OCI-LY7 (cell line): ENCODE measurements at regions not wholly inside any gene's neighbourhood (a gene's known extent, or its start where the extent isn't known, plus 50 kb on each side); places are given as distances from the start of the nearest gene placed in this dataset.

Experiments
- BruUV-seq: library from RNA; stranded (reverse); fragments of 400-500 nt; replicated peaks from 2 replicates; lab custom pipeline; 2021; lab: Mats Ljungman, UMichigan
- CTCF ChIA-PET: fragments of 300-600 bp; sonication (Branson Sonifier 250); formaldehyde crosslinking; loops from one replicate; lab custom pipeline; 2022; ENCODE audit warnings: antibody characterized with exemption; ENCODE audit not compliant: unreplicated experiment; lab: Charles Lee
- POLR2A ChIA-PET: fragments of 300-600 bp; sonication (Branson Sonifier 250); formaldehyde crosslinking; loops from one replicate; lab custom pipeline; 2022; ENCODE audit warnings: antibody characterized with exemption; lab: Charles Lee
- DNase-seq: peaks from one replicate; pipeline ENCODE4 v3.0.0-alpha.2; 2015; ENCODE audit warnings: low spot score
- H2AFZ ChIP-seq: fragments of 200-600 bp; sonication (generic), shearing (Covaris generic); 2 replicates; pipeline ENCODE4 v1.6.1; 2014; ENCODE audit warnings: mild to moderate bottlenecking, antibody characterized with exemption, low read length, moderate library complexity
- H3K27ac ChIP-seq: fragments of 200-600 bp; sonication (generic); 2 replicates; pipeline ENCODE4 v1.5.1; 2014; ENCODE audit warnings: mixed run types, low read depth, mild to moderate bottlenecking, moderate library complexity, low read length, inconsistent platforms; ENCODE audit not compliant: poor library complexity, severe bottlenecking
- H3K36me3 ChIP-seq: fragments of 200-600 bp; sonication (generic); 2 replicates; pipeline ENCODE4 v1.6.1; 2014; ENCODE audit warnings: mild to moderate bottlenecking, antibody characterized with exemption, low read length, moderate library complexity, mixed read lengths; ENCODE audit not compliant: insufficient read depth
- H3K4me1 ChIP-seq: fragments of 200-600 bp; sonication (generic); 2 replicates; pipeline ENCODE4 v1.5.1; 2014; ENCODE audit warnings: mild to moderate bottlenecking, low read length; ENCODE audit not compliant: insufficient read depth, poor library complexity, severe bottlenecking
- H3K4me2 ChIP-seq: fragments of 200-600 bp; sonication (generic); 2 replicates; pipeline ENCODE4 v1.6.1; 2014; ENCODE audit warnings: mild to moderate bottlenecking, low read length
- H3K4me3 ChIP-seq: fragments of 200-600 bp; sonication (generic); 2 replicates; pipeline ENCODE4 v1.5.1; 2014; ENCODE audit warnings: mild to moderate bottlenecking, low read depth, low read length; ENCODE audit not compliant: poor library complexity, severe bottlenecking
- H3K79me2 ChIP-seq: fragments of 200-600 bp; sonication (generic); 2 replicates; pipeline ENCODE4 v1.6.1; 2016; ENCODE audit warnings: low read depth, mild to moderate bottlenecking, low read length, moderate library complexity, mixed read lengths; ENCODE audit not compliant: insufficient read depth
- H3K9me2 ChIP-seq: fragments of 200-600 bp; sonication (generic); 2 replicates; pipeline ENCODE4 v1.6.1; 2016; ENCODE audit warnings: mild to moderate bottlenecking, low read length, mixed read lengths; ENCODE audit not compliant: insufficient read depth
- H3K9me3 ChIP-seq: fragments of 200-600 bp; sonication (generic); 2 replicates; pipeline ENCODE4 v1.6.1; 2014; ENCODE audit warnings: mild to moderate bottlenecking, mixed run types, low read length, mixed read lengths
- H4K20me1 ChIP-seq: fragments of 200-600 bp; sonication (generic); 2 replicates; pipeline ENCODE4 v1.6.1; 2014; ENCODE audit warnings: mild to moderate bottlenecking, antibody characterized with exemption, low read length, moderate library complexity, mixed read lengths; ENCODE audit not compliant: insufficient read depth
- CTCF ChIP-seq: fragments of 200-600 bp; sonication (generic); conservative IDR thresholded peaks from 2 replicates; pipeline ENCODE4 v1.5.1; 2014; ENCODE audit warnings: mild to moderate bottlenecking, antibody characterized with exemption, low read length, moderate library complexity, mixed read lengths
- EZH2phosphoT487 ChIP-seq: fragments of 200-600 bp; sonication (generic); IDR thresholded peaks from 2 replicates; pipeline ENCODE4 v1.6.1; 2018; ENCODE audit warnings: low read depth, borderline replicate concordance, mild to moderate bottlenecking, mixed run types, antibody characterized with exemption, low read length, moderate library complexity, mixed read lengths
- intact Hi-C: fragments of 100-400 bp; cut with micrococcal nuclease; formaldehyde crosslinking; loops from one replicate; pipeline ENCODE4 v1.10.0; 2022; ENCODE audit not compliant: unreplicated experiment

GRCh38 chr13:37382146-37382545 is 216.4 kb downstream of the POSTN start:
- Histone ChIP-seq H3K9me3 (no peaks in the 10 kb centered on the region), H3K79me2 (no peaks in the 10 kb centered on the region), H4K20me1 (no peaks in the 10 kb centered on the region), H3K27ac (no peak overlapping the region), H2AFZ (no peak overlapping the region), H3K4me2 (no peak overlapping the region), H3K9me2 (no peaks in the 10 kb centered on the region), H3K4me3 (no peak overlapping the region), H3K36me3 (no peaks in the 10 kb centered on the region), H3K4me1 (no peaks in the 10 kb centered on the region)
- POLR2A ChIA-PET: no interaction called here
- TF ChIP-seq EZH2phosphoT487 (no peak), CTCF (no peak)
- BruUV-seq: no TSS peak
- intact Hi-C loops: no loop called here
- DNase-seq: no peak
- CTCF ChIA-PET: no interaction called here

DNA sequence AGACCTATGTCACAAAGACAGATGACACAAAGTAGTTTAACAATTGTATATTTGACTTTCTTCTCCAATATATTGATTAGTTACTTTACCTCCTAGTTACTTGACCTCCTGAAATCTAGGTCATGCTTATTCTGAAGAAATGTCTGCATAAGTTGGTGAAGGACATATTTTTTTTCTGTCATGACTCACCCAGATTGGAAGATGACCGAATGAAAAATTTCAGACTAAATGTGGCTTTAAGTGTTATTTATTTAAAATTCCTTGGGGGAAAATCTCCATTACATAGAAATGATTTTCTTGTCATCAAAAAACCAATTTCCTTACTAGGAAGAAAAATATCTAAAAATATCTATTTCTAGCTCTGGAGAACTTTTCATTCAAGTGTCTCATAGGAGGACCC is 217.1 kb downstream of the POSTN start:
- H3K9me3 ChIP-seq: no peaks in the 10 kb centered on the region
- H3K4me3 ChIP-seq: no peak overlapping the region
- TF ChIP-seq CTCF (no peak), EZH2phosphoT487 (no peak)
- H3K27ac ChIP-seq: no peak overlapping the region
- intact Hi-C loops: no loop called here
- DNase-seq: no peak
- no peaks in the 10 kb centered on the region for H3K9me2 ChIP-seq
- ChIA-PET POLR2A (no interaction called here), CTCF (no interaction called here)
- no peaks in the 10 kb centered on the region for H3K36me3 ChIP-seq
- BruUV-seq: no TSS peak
- H4K20me1 ChIP-seq: no peaks in the 10 kb centered on the region
- H3K79me2 ChIP-seq: no peaks in the 10 kb centered on the region
- no peak overlapping the region for H2AFZ ChIP-seq
- H3K4me2 ChIP-seq: no peak overlapping the region
- no peaks in the 10 kb centered on the region for H3K4me1 ChIP-seq

DNA sequence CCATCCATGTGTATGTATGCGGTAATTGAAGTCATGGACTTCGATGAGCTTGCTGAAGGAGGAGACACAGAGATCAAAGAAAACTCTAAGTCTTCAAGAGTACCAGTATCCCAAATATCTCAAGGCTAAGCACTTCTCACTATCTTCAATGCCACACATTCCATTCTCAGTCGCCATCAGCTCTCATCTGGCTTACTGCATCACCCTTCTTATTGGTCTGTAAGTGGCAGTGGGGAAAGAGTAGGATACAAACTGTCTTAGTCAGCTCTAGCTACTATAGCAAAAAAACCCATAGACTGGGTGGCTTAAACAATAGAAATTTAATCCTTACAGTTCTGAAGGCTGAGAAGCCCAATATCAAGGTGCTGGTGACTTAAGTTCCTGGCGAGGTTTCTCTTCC is 218.7 kb downstream of the POSTN start:
- no peak for DNase-seq
- ChIA-PET CTCF (no interaction called here), POLR2A (no interaction called here)
- no TSS peak for BruUV-seq
- Histone ChIP-seq H3K4me3 (no peak overlapping the region), H3K9me2 (no peaks in the 10 kb centered on the region), H3K79me2 (no peaks in the 10 kb centered on the region), H4K20me1 (no peaks in the 10 kb centered on the region), H3K4me2 (no peak overlapping the region), H3K9me3 (no peaks in the 10 kb centered on the region), H2AFZ (no peak overlapping the region), H3K27ac (no peak overlapping the region), H3K36me3 (no peaks in the 10 kb centered on the region), H3K4me1 (no peaks in the 10 kb centered on the region)
- intact Hi-C loops: no loop called here
- TF ChIP-seq EZH2phosphoT487 (no peak), CTCF (no peak)
